UCSD-AML1 (cell line): ENCODE measurements at regions not wholly inside any gene's neighbourhood (a gene's known extent, or its start where the extent isn't known, plus 50 kb on each side); places are given as distances from the start of the nearest gene placed in this dataset.
"Not testable (repeated sequence)": the region's sequence is repeated elsewhere in the genome, so short reads cannot be mapped to it uniquely, and the experiment has no call there.

Experiments used
- DNase-seq: peaks from one replicate; lab custom pipeline; 2025; ENCODE audit not compliant: unreplicated experiment; lab: John Stamatoyannopoulos, UW

DNA sequence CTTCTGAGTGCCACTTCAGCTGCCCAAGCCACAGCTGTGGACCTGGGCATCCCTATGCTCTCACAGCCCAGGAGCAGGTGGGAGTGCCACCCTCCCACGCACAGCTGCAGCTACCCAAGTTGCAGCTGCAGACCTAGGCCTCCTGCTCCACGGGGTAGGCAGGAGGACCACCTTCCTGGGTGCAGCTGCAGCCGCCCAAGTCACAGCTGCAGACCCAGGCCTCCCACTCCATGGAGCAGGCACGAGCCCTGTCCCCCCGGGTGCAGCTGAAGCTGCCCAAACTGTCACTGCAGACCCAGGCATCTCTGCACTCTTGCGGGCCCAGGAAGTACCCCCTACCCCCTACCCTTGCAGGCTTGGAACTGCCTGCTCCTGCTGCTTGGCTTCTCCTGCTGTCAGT is 260.2 kb downstream of the XPNPEP1 start:
- no peak for DNase-seq

GRCh38 chr10:109652612-109653011 is 270.7 kb downstream of the XPNPEP1 start:
- not testable (repeated sequence) for DNase-seq

DNA sequence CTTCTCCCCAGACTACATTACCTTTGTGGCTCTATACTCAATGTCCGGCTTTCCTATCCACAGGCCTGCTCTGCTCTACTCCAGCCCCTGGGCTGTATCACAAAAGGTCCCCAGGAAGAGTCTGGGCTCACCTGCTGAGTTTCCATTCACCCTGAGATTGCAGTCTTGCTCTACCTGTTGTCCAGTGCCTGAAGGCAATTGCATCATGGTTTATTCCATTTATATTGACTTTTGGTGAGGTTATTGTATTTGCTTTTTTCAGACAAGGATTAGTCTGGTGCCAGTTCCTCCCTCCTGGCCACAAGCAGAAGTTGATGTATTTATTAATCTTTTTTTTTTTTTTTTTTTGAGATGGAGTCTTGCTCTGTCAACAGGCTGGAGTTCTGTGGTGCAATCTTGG is 273.1 kb downstream of the XPNPEP1 start:
- DNase-seq = no peak

DNA sequence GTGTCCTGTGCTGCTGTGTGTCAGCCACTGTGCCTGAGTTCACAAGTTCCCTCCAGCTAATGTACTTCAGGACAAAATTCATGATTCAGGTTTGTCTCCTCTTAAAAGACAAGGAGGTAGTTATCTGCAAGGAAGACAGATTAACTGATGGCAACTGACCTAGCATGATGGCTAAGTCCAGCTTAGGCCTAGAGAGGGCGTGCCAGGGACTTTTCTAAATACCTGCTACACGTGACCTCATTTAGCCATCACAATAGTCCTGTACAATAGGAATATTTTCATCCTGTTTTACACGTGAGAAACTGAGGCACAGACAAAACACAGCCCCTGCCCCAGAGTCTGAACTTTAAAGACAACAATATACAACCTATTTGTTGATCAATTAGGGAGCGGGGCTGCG is 275.7 kb downstream of the XPNPEP1 start:
- no peak for DNase-seq

DNA sequence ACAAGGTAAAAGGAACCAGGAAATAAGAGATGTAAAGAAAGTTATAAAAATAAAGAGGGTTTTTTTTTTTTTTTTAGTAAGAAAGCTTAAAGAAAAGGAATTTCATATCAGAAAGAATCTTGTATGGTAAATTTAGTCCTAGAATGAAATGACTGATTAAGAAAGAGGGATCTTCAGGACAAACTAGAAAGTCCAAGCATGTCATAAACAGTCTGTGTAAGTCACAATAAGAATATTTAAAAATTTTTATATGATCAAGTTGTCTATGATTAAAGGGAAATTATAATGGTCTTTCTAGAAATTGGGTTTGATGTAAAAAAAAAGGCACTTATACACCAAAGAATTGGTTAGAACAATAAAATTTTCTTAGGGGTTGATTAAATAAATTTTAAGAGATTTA is 289.5 kb downstream of the XPNPEP1 start:
- no peak for DNase-seq

DNA sequence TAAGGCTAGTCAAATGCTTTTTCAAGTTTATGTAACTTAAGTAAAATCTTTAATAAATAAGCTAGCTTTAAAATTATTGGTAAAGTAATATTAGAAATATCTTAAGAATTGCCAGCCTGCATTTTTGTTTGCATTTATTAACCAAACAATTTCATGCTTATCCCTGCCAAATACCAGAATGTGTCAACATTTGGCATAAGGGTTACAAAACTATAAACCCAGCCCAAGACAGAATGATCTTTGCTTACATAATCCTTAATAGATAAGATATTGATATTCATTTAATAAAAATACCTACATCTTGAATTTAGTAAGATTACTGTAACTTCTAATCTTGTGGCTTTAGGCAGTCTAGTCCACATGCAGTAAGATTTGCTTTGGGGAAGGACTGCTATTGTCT is 290.3 kb downstream of the XPNPEP1 start:
- DNase-seq = not testable (repeated sequence)

DNA sequence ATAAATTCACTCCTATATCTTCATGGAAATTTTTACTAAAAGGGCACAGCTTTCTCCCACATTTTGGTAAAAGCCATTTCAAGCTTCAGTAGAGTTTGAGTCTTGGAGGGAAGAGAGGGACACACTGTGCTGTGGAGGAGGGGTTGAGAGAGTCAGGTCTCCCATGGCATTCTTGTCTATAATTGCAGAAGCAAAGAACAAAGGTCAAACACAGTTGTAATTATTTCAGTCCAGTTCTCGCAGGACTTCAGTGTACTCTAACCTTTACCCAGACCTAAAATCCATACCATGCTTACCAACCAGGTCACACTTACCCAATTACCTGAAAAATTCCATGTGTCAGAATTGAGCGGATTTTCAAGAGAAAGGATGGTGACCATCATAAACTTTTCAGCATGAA is 298.4 kb downstream of the XPNPEP1 start:
- no peak for DNase-seq

GRCh38 chr10:109622566-109622965 is 300.7 kb downstream of the XPNPEP1 start:
- DNase-seq = no peak

DNA sequence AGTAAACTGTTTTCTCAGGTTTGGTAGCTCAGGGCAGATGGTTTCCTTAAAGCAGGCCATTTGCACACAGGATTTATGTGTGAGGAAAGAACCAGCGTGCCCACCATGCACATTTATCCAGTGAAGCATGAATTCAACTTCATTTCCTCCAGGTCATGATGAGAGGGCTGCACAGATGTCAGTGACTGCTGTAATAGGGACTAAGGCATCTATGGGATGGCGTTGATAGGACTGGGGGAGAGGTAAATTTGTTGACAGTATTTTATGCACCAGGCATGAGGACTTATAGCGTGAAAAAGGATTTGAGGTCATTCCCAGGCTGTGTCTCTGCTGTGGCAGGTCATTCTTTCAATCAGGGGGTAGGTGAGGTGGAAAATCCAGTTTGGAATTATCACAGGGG is 302.9 kb downstream of the XPNPEP1 start:
- DNase-seq = no peak

DNA sequence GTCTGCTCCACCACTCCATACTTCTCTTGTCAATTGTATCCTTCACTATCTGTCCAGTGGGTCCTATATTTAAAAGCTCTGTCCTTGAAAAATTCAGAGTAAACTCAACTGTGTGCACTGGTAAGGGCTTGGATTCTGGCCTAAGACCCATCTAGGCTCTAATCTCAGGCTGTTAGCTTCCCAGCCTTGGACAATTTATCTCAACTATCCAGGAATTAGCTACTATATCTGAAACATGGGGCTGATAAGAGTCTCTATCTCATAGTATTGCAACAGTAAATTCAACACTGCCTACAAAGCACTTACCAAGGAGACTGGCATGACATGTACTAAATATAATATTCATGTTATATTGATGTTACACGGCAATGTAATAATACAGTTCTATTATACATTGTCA is 303.4 kb downstream of the XPNPEP1 start:
- no peak for DNase-seq

DNA sequence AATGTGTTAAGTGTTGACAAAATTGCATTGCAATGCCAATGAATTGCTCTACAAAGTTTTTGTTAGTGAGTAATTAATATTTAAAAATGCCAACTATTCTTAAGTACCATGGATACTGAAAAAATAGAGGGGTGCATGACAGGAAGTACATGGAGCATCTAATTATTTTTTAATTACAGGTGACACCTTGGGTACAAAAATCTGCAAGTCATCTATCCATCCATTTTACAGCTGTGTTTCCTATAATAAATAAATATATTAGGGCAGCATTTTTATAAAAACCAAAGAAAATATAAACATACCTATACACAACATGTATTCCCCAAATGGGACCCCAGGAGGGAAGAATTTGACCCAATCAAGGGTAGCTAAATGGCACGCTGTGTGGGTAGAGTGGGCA is 304.6 kb downstream of the XPNPEP1 start:
- DNase-seq = no peak

GRCh38 chr10:109618301-109618700 is 305.0 kb downstream of the XPNPEP1 start:
- DNase-seq = no peak

- DNase-seq = no peak
Observed at GRCh38 chr10:109616359-109616980, 306.8 kb downstream of the XPNPEP1 start.

DNA sequence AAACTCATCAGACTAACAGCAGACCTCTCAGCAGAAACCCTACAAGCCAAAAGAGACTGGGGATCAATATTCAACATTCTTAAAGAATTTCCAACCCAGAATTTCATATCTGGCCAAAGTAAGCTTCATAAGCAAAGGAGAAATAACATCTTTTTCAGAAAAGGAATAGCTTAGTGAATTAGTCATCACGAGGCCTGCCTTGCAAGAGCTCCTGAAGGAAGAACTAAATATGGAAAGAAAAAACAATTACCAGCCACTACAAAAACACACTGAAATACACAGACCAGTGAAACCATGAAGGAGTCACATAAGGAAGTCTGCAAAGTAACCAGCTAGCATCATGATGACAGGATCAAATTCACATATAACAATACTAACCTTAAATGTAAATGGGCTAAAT is 328.0 kb downstream of the XPNPEP1 start:
- DNase-seq = not testable (repeated sequence)

GRCh38 chr10:109593682-109594081 is 329.6 kb downstream of the XPNPEP1 start:
- no peak for DNase-seq

DNA sequence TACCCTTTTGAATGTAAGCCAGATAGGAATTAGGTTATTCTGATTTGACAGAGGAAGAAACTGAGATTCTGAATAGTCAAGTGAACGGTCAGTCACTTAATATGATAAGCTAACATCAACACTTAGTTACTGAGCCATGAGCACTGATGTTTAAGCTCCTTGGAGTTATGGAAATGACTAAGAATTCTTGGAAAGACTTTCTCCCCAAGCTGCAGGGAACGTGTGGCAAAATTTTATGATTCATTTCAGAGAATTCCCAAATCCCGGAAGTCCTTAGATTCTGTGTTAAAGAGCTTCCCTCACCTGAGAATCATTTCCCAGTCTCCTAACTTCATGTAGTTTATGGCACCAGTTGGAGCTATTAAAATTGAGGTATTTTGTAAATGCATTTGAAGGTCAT is 330.9 kb downstream of the XPNPEP1 start:
- DNase-seq = no peak

GRCh38 chr10:109591601-109592000 is 331.7 kb downstream of the XPNPEP1 start:
- DNase-seq = no peak

DNA sequence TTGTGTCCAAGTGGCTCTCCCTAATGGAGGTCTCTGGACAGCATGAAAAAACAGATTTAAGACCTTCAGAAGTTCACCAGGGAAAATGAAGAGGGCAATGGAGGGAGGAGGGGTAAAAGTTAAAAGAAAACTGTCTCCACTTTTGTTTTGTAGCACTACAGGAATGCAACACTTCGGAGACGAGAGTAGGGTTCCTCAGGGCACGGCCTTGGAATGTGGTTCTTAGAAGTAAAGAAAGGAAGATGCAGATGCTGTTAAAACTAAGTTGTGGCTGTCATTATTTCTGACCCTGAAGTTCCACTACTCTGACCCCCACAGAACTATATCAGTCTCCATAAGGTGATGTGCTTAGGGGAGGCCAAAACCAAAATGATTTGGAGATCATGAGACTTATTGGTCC is 335.1 kb downstream of the XPNPEP1 start:
- DNase-seq = no peak

GRCh38 chr10:109587366-109587765 is 335.9 kb downstream of the XPNPEP1 start:
- no peak for DNase-seq

DNA sequence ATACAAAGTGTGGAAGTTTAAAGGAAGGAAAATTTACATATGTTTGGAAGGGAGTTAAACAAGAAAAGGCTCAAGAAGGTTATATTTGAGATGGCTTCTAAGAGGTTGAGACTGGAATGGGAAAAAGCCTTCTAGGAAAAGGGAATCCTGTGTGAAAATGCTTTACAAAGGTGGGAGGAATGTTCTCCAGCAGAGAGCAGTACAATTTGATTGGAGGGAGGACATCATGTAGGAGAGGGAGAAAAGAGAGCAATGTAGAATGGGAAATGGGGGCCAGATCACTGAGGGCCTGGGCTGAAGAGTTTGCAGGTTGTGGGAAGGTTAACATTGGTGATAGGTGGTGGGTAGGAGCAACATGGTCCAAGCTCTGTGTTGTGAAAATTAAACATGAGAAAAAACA is 366.9 kb downstream of the XPNPEP1 start:
- no peak for DNase-seq

GRCh38 chr10:109542050-109542603 is 381.2 kb downstream of the XPNPEP1 start:
- DNase-seq = not testable (repeated sequence)

DNA sequence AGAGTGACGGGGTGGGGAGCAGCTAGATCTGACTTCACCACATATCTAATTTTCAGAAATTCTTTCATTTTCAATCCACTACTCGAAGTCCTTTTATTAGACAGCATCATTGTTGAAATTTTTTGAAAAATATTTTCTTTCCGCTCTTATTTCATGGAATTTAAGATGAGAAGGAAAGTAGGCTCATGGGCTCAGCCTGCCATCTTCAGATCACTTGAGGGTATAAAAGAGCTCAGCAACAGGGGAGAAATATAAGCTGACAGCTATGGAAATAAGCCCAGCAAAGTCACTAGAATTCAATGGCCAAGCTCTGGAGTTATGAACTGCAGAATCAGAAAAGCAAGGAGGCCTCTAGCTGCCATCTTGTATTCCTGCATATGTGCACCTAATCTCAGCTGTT is 389.1 kb downstream of the XPNPEP1 start:
- no peak for DNase-seq

- DNase-seq = no peak
Observed at GRCh38 chr10:109529258-109529657, 394.1 kb downstream of the XPNPEP1 start.
